Mesothelial cell of epicardium (in vitro differentiated cells): ENCODE measurements at regions not wholly inside any gene's neighbourhood (a gene's known extent, or its start where the extent isn't known, plus 50 kb on each side); places are given as distances from the start of the nearest gene placed in this dataset.

Experiments
- DNase-seq, 2 experiments: peaks; one replicate each; pipeline ENCODE4 v3.0.0; 2021; ENCODE audit warnings: low spot score in 2 of 2; ENCODE audit not compliant: unreplicated experiment in 2 of 2
- H3K27ac Mint-ChIP-seq: 2 replicates; pipeline ENCODE4 v1.8.0; 2021; ENCODE audit warnings: mixed read lengths
- H3K27me3 Mint-ChIP-seq: 2 replicates; pipeline ENCODE4 v1.8.0; 2021; ENCODE audit warnings: low read depth, mixed read lengths
- H3K36me3 Mint-ChIP-seq: 2 replicates; pipeline ENCODE4 v1.8.0; 2021; ENCODE audit warnings: mixed read lengths
- H3K4me1 Mint-ChIP-seq: 2 replicates; pipeline ENCODE4 v1.8.0; 2021; ENCODE audit warnings: mixed read lengths
- H3K4me3 Mint-ChIP-seq: 2 replicates; pipeline ENCODE4 v1.8.0; 2021; ENCODE audit warnings: mild to moderate bottlenecking, moderate library complexity, mixed read lengths
- H3K9me3 Mint-ChIP-seq: 2 replicates; pipeline ENCODE4 v1.8.0; 2021; ENCODE audit warnings: mixed read lengths
- CTCF ChIP-seq: fragments of 200-600 bp; sonication (generic); IDR thresholded peaks from one replicate; pipeline ENCODE4 v1.5.0; 2021; ENCODE audit warnings: antibody characterized with exemption; ENCODE audit not compliant: unreplicated experiment

- DNase-seq: no peak
- Mint-ChIP-seq H3K4me3 (no peak overlapping the region), H3K27ac (no peak overlapping the region), H3K9me3 (no peaks in the 10 kb centered on the region), H3K27me3 (no peaks in the 10 kb centered on the region), H3K4me1 (peaks cover 39% of the 10 kb centered on the region), H3K36me3 (no peaks in the 10 kb centered on the region)
- no peak for TF ChIP-seq CTCF
Observed at GRCh38 chr9:522658-523057, 308.0 kb downstream of the DOCK8 start.

GRCh38 chr9:523444-523843, 308.8 kb downstream of the DOCK8 start:
- Mint-ChIP-seq H3K9me3 (no peaks in the 10 kb centered on the region), H3K27me3 (no peaks in the 10 kb centered on the region), H3K4me1 (peaks cover 32% of the 10 kb centered on the region), H3K4me3 (no peak overlapping the region), H3K27ac (no peak overlapping the region), H3K36me3 (no peaks in the 10 kb centered on the region)
- TF ChIP-seq CTCF: no peak
- no peak for DNase-seq

- peaks cover 31% of the 10 kb centered on the region for H3K4me1 Mint-ChIP-seq
- H3K36me3 Mint-ChIP-seq: no peaks in the 10 kb centered on the region
- H3K9me3 Mint-ChIP-seq: no peaks in the 10 kb centered on the region
- no peak for DNase-seq
- TF ChIP-seq CTCF: no peak
- no peak overlapping the region for H3K4me3 Mint-ChIP-seq
- no peak overlapping the region for H3K27ac Mint-ChIP-seq
- H3K27me3 Mint-ChIP-seq: no peaks in the 10 kb centered on the region
Observed at GRCh38 chr9:524008-524407, 309.3 kb downstream of the DOCK8 start.

GRCh38 chr9:526904-527591, 312.4 kb downstream of the DOCK8 start:
- Mint-ChIP-seq H3K9me3 (no peaks in the 10 kb centered on the region), H3K4me3 (no peak overlapping the region), H3K4me1 (peaks cover 21% of the 10 kb centered on the region), H3K27ac (no peak overlapping the region), H3K36me3 (no peaks in the 10 kb centered on the region), H3K27me3 (no peaks in the 10 kb centered on the region)
- no peak for DNase-seq
- TF ChIP-seq CTCF: no peak

- H3K9me3 Mint-ChIP-seq: no peaks in the 10 kb centered on the region
- no peaks in the 10 kb centered on the region for H3K27me3 Mint-ChIP-seq
- H3K36me3 Mint-ChIP-seq: no peaks in the 10 kb centered on the region
- no peak overlapping the region for H3K4me3 Mint-ChIP-seq
- H3K4me1 Mint-ChIP-seq: peaks cover 32% of the 10 kb centered on the region
- no peak overlapping the region for H3K27ac Mint-ChIP-seq
- TF ChIP-seq CTCF: no peak
- no peak for DNase-seq
Observed at GRCh38 chr9:529731-530130, 311.8 kb upstream of the DMRT1 start.

- H3K4me3 Mint-ChIP-seq: no peak overlapping the region
- H3K4me1 Mint-ChIP-seq: peaks cover 41% of the 10 kb centered on the region
- H3K36me3 Mint-ChIP-seq: no peaks in the 10 kb centered on the region
- no peak overlapping the region for H3K27ac Mint-ChIP-seq
- no peaks in the 10 kb centered on the region for H3K9me3 Mint-ChIP-seq
- DNase-seq: no peak
- no peak for TF ChIP-seq CTCF
- no peaks in the 10 kb centered on the region for H3K27me3 Mint-ChIP-seq
Observed at GRCh38 chr9:530681-531080, 310.8 kb upstream of the DMRT1 start.
